HG02970 (cell line): ENCODE measurements at regions not wholly inside any gene's neighbourhood (a gene's known extent, or its start where the extent isn't known, plus 50 kb on each side); places are given as distances from the start of the nearest gene placed in this dataset.
"Not testable (repeated sequence)": the region's sequence is repeated elsewhere in the genome, so short reads cannot be mapped to it uniquely, and the experiment has no call there.

Experiments
- ATAC-seq: cut with Tn5 transposase; IDR thresholded peaks from one replicate; pipeline ENCODE4 v1.9.1; 2021; ENCODE audit warnings: mild to moderate bottlenecking, moderate library complexity, moderate number of reproducible peaks; ENCODE audit not compliant: unreplicated experiment, low FRiP score

- ATAC-seq: no peak
Measured at GRCh38 chr10:62492870-62493180, 118.7 kb downstream of the ZNF365 start.

GRCh38 chr10:62496925-62497324 is 122.8 kb downstream of the ZNF365 start:
- no peak for ATAC-seq

GRCh38 chr10:62498271-62498670 is 124.1 kb downstream of the ZNF365 start:
- no peak for ATAC-seq

DNA sequence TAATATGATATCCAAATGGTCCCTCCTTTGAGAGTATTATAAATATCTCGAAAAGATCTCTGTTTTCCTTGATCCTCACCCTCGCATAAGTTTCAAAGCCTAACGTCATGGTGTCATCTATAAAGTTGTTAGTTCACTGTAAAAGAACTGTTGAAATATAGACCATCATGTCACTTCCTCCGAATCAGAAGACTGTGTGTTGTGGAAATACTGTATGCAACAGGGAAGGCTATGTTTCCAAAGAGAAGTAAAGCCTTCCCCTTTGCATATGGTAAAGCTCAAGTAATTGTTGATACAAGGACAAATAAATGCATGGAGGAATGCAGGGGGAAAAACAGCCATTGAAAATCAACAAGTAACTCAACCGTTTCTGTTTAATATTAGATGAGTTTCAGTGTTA is 125.9 kb downstream of the ZNF365 start:
- ATAC-seq: not testable (repeated sequence)

GRCh38 chr10:62501547-62501946 is 127.4 kb downstream of the ZNF365 start:
- ATAC-seq: no peak

GRCh38 chr10:62502995-62503613 is 128.9 kb downstream of the ZNF365 start:
- no peak for ATAC-seq

DNA sequence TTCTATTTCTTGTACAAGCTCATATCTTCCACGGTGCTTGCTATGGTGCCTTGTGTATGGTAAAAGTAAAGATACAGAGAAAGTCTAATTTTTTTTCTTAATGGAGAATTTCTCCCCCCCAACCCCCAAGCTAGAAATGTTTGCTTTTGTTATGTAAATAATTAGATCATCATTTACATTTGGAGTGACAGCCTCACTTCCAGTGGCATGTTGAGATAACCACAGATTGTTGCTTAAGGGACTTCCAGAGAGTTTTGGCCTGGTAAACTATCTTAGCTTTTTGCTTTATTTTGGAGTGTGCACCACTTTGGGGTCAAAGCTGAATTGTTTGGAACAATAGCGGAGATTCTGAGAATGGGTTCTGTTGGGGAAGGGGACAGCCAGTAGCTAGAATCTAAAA is 129.7 kb downstream of the ZNF365 start:
- no peak for ATAC-seq

DNA sequence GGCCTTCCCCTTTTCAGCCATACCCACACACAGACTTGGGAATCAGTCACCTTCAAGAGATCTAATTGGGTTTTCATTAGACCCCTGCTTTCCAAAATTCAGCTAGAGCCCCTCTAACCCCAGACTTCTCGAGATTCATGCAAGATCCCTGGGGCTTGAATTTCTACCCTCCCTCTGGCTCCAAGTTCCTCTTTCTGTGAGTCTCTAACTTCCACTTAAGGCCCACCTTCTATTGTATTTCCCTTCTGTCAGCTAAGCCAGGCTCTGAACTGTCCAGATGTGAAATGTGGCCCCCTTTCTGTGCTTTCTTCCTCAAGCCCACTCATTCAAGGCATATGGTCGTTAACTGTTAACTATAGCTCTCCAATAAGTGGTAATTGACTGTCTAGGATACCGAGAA is 132.2 kb downstream of the ZNF365 start:
- ATAC-seq: no peak

GRCh38 chr10:62511238-62511637 is 137.1 kb downstream of the ZNF365 start:
- ATAC-seq: no peak

DNA sequence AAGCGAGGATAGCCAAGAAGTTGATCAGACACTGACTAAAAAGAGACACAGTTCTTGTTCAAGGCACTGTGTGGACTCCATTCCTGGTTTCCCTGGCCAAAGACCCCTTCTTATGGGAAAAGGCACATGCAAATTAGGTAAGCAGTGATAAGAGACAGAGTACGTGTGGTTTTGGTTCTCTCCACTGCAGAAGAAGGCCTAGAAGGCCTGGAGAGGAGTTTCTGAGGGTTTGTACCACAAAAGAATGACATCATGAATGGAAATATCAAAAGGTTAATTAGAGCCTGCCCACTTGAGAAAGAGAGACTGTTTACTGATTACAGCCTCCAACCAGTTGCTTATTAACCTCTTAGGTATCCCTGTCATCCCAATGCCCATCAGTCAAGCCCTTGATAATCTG is 137.5 kb downstream of the ZNF365 start:
- ATAC-seq: no peak

GRCh38 chr10:62512732-62513475 is 138.7 kb downstream of the ZNF365 start:
- ATAC-seq: no peak

- ATAC-seq: no peak
Measured at GRCh38 chr10:62514079-62514693, 140.0 kb downstream of the ZNF365 start.

DNA sequence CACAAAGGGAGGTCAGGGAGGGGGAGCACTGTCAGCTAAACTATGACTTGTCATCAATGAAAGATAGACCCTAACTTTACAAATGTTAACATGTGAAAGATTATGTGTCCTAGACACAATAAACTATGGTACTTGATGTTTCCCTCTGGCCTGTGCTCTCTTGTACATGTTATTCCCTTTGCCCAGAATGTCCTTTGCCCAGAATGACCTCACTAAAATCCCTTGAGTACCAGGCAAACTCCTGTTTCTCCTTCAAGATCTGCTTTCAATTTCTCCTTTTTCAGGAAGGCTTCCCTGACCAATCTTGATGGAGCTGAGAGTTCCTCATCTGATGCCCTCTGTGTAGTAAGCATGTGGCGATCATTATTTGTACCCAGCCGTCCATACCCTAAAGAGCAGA is 143.1 kb downstream of the ZNF365 start:
- no peak for ATAC-seq

- peak; percentile 57 for ATAC-seq
Measured at GRCh38 chr10:62527019-62527827, 153.1 kb downstream of the ZNF365 start.

DNA sequence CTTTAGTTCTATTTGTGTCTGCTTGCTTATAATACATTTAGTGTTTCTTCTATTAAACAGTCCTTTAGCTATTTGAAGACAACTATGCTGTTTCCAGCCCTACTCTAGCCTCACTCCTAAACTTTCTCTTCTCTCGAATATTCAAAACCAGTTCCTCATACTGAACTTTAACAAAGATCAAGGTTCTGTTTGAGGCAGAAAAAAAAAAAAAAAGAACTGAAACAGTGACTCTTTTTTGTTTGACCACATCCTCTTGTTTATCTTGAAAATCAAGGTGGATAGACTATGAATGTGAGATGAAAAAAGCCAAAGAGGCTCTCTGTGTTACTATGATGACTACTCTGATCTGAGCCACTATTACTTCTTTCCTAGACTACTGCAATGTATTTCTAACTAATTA is 154.3 kb downstream of the ZNF365 start:
- peak; percentile 82 for ATAC-seq

DNA sequence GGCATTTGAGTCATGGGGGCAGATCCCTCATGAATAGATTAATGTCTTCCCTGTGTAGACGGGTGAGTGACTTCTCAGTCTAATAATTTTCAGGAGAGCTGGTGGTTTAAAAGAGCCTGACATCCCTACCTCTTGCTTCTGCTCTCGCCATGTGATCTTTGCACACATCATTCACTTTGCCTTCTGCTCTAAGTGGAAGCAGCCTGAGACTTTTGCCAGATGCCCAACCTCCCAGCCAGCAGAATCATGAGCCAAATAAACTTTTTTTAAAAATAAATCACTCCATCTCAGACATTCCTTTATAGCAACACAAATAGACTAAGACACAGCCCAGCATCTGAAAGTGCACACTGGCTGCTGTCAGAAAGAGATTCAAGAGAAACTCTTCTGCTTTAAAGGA is 155.2 kb downstream of the ZNF365 start:
- ATAC-seq: no peak

GRCh38 chr10:62534031-62534430 is 159.9 kb downstream of the ZNF365 start:
- ATAC-seq: no peak

GRCh38 chr10:62538606-62539005 is 164.4 kb downstream of the ZNF365 start:
- ATAC-seq: no peak

DNA sequence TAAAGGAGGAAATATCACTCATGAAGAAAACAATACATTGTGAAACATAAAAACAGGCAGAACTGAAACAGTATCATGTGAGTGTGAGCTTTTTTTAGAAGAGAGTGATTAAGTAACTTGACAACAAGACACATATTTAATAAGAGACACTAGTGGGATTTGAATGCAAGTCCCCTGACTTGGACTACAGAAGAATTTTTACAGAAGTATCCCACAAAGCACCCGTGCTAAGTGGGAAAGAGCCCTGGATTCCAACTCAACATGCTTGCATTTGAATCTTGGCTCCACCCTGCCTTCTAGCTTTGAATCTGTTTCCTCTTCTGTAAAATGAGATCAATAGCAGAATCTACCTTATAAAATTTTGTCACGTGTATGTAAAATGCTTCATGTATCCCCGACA is 166.2 kb downstream of the ZNF365 start:
- ATAC-seq: no peak

DNA sequence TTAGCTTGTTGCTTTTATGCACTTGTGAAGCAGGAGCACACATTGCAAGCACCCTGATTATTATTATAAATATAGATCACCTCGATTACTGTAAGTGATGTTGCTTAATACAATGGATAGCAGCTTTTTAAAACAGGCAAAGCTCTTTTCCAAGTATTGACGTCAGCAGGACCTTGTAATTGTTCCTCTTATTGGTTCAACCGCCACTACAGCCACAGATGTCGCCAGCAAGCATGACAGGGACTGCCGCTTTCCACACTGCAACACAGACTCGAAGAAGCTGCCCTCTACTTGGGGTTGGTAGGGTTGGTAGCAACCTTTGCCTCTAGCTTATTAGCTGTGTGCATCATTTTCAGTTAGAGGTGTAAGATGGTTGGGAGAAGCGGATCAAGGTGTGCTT is 167.6 kb downstream of the ZNF365 start:
- ATAC-seq: no peak
